IMR-90 (cell line): ENCODE measurements at regions not wholly inside any gene's neighbourhood (a gene's known extent, or its start where the extent isn't known, plus 50 kb on each side); places are given as distances from the start of the nearest gene placed in this dataset.

ENCODE experiments used
- ATAC-seq: fragments of 200-7000 bp; cut with Tn5 transposase; 2 replicates; pipeline ENCODE4 v1.9.1; 2020; ENCODE audit warnings: low read depth, mild to moderate bottlenecking, moderate library complexity
- BruUV-seq: library from RNA; stranded (reverse); fragments of 400-500 nt; replicated peaks from 2 replicates; lab custom pipeline; 2021; lab: Mats Ljungman, UMichigan
- CTCF ChIA-PET: fragments of 300-600 bp; formaldehyde crosslinking; extraction: SDS; loops from one replicate; lab custom pipeline; 2021; ENCODE audit warnings: antibody characterized with exemption; lab: Yijun Ruan, JAX
- POLR2A ChIA-PET: fragments of 300-600 bp; sonication (Branson Sonifier 250); formaldehyde crosslinking; loops from one replicate; lab custom pipeline; 2022; ENCODE audit warnings: antibody characterized with exemption; ENCODE audit not compliant: unreplicated experiment; lab: Charles Lee
- DNase-seq: peaks from one replicate; pipeline ENCODE4 v3.0.0; 2013
- H2AFZ ChIP-seq: replicated peaks from 2 replicates; pipeline ENCODE3; 2013; ENCODE audit warnings: low read length, mild to moderate bottlenecking; ENCODE audit not compliant: poor library complexity
- H2AK5ac ChIP-seq: 2 replicates; pipeline ENCODE4 v1.6.1; 2013; ENCODE audit warnings: low read depth, low read length, inconsistent platforms
- H2AK9ac ChIP-seq: replicated peaks from 2 replicates; pipeline ENCODE3; 2013; ENCODE audit warnings: mild to moderate bottlenecking, low read depth, low read length, moderate library complexity; ENCODE audit not compliant: poor library complexity
- H2BK120ac ChIP-seq: 2 replicates; pipeline ENCODE4 v1.6.1; 2013; ENCODE audit warnings: low read depth, low read length, inconsistent platforms
- H2BK15ac ChIP-seq: 3 replicates; pipeline ENCODE4 v1.6.1; 2013; ENCODE audit warnings: low read depth, low read length, inconsistent platforms
- H2BK20ac ChIP-seq: 2 replicates; pipeline ENCODE4 v1.6.1; 2013; ENCODE audit warnings: low read depth, mild to moderate bottlenecking, inconsistent platforms, low read length, moderate library complexity
- H2BK5ac ChIP-seq: 2 replicates; pipeline ENCODE4 v1.6.1; 2013; ENCODE audit warnings: mild to moderate bottlenecking, low read depth, low read length, inconsistent platforms; ENCODE audit not compliant: poor library complexity, severe bottlenecking
- H3K14ac ChIP-seq: replicated peaks from 2 replicates; pipeline ENCODE4 v1.6.1; 2013; ENCODE audit warnings: low read depth, low read length, inconsistent platforms
- H3K18ac ChIP-seq: 2 replicates; pipeline ENCODE4 v1.6.1; 2013; ENCODE audit warnings: low read depth, low read length, control low read depth
- H3K23ac ChIP-seq: 2 replicates; pipeline ENCODE4 v1.6.1; 2013; ENCODE audit warnings: low read depth, low read length, inconsistent platforms
- H3K27ac ChIP-seq: 2 replicates; pipeline ENCODE4 v1.5.1; 2013; ENCODE audit warnings: mild to moderate bottlenecking, control low read depth, low read length; ENCODE audit not compliant: insufficient read depth
- H3K27me3 ChIP-seq: 2 replicates; pipeline ENCODE4 v1.6.1; 2013; ENCODE audit warnings: low read length; ENCODE audit not compliant: control insufficient read depth, insufficient read depth
- H3K36me3 ChIP-seq: 2 replicates; pipeline ENCODE4 v1.6.1; 2013; ENCODE audit warnings: low read length, mixed read lengths; ENCODE audit not compliant: control insufficient read depth, insufficient read depth
- H3K4ac ChIP-seq: 2 replicates; pipeline ENCODE4 v1.6.1; 2013; ENCODE audit warnings: low read depth, low read length, inconsistent platforms
- H3K4me1 ChIP-seq: 2 replicates; pipeline ENCODE4 v1.6.1; 2013; ENCODE audit warnings: low read length, mixed read lengths; ENCODE audit not compliant: control insufficient read depth, insufficient read depth
- H3K4me2 ChIP-seq: 2 replicates; pipeline ENCODE4 v1.6.1; 2013; ENCODE audit warnings: low read depth, mild to moderate bottlenecking, control low read depth, low read length, moderate library complexity
- H3K4me3 ChIP-seq: 2 replicates; pipeline ENCODE4 v1.5.1; 2013; ENCODE audit warnings: low read depth, mild to moderate bottlenecking, control low read depth, low read length, moderate library complexity; ENCODE audit not compliant: insufficient read depth
- H3K56ac ChIP-seq: 2 replicates; pipeline ENCODE4 v1.6.1; 2013; ENCODE audit warnings: low read length, inconsistent platforms; ENCODE audit not compliant: insufficient read depth; ENCODE audit errors: extremely low read depth
- H3K79me1 ChIP-seq, 2 experiments: 2 replicates each; pipeline ENCODE4 v1.6.1; 2013; ENCODE audit warnings: low read length in 2 of 2, inconsistent platforms in 1 of 2, low read depth in 1 of 2
- H3K9ac ChIP-seq: 2 replicates; pipeline ENCODE4 v1.6.1; 2013; ENCODE audit warnings: low read depth, low read length, control low read depth
- H3K9me1 ChIP-seq: 2 replicates; pipeline ENCODE4 v1.6.1; 2013; ENCODE audit warnings: low read length, inconsistent platforms; ENCODE audit not compliant: insufficient read depth
- H3K9me3 ChIP-seq: 2 replicates; pipeline ENCODE4 v1.6.1; 2013; ENCODE audit warnings: low read length; ENCODE audit not compliant: control insufficient read depth, insufficient read depth
- H4K20me1 ChIP-seq: 2 replicates; pipeline ENCODE4 v1.6.1; 2013; ENCODE audit warnings: low read length, inconsistent platforms; ENCODE audit not compliant: insufficient read depth
- H4K5ac ChIP-seq: 2 replicates; pipeline ENCODE4 v1.6.1; 2013; ENCODE audit warnings: mild to moderate bottlenecking, low read depth, low read length, control low read depth
- H4K8ac ChIP-seq, 2 experiments: 2 replicates each; pipeline ENCODE4 v1.6.1; 2013; ENCODE audit warnings: low read depth in 2 of 2, low read length in 2 of 2, control low read depth in 1 of 2, inconsistent platforms in 1 of 2
- H4K91ac ChIP-seq: 2 replicates; pipeline ENCODE4 v1.6.1; 2013; ENCODE audit warnings: low read depth, low read length, inconsistent platforms; ENCODE audit not compliant: insufficient read depth
- CEBPB ChIP-seq: IDR thresholded peaks from 2 replicates; pipeline ENCODE4 v1.6.1; 2012; ENCODE audit warnings: low read depth, low read length, improper control_type of control experiment
- CHD1 ChIP-seq: IDR thresholded peaks from 2 replicates; pipeline ENCODE4 v1.6.1; 2012; ENCODE audit warnings: low read depth, low read length, improper control_type of control experiment
- CTCF ChIP-seq: conservative IDR thresholded peaks from 2 replicates; pipeline ENCODE4 v1.5.1; 2012; ENCODE audit warnings: mild to moderate bottlenecking, low read depth, low read length, improper control_type of control experiment
- ELK1 ChIP-seq: fragments of 150-350 bp; IDR thresholded peaks from 2 replicates; pipeline ENCODE4 v1.6.1; 2016; ENCODE audit warnings: low read depth, mild to moderate bottlenecking, low read length, moderate library complexity, borderline replicate concordance
- FOS ChIP-seq: fragments of 150-350 bp; IDR thresholded peaks from 2 replicates; pipeline ENCODE4 v1.6.1; 2016; ENCODE audit warnings: low read depth, low read length
- MAFK ChIP-seq: IDR thresholded peaks from 2 replicates; pipeline ENCODE4 v1.6.1; 2012; ENCODE audit warnings: low read depth, low read length, improper control_type of control experiment
- MAZ ChIP-seq: IDR thresholded peaks from 2 replicates; pipeline ENCODE4 v1.6.1; 2012; ENCODE audit warnings: low read depth, mild to moderate bottlenecking, low read length, improper control_type of control experiment, moderate library complexity, borderline replicate concordance
- MXI1 ChIP-seq: IDR thresholded peaks from 2 replicates; pipeline ENCODE4 v1.6.1; 2012; ENCODE audit warnings: low read depth, mild to moderate bottlenecking, low read length, moderate library complexity, borderline replicate concordance
- POLR2A ChIP-seq: IDR thresholded peaks from 2 replicates; pipeline ENCODE4 v1.6.1; 2012; ENCODE audit warnings: mild to moderate bottlenecking, low read depth, low read length
- RCOR1 ChIP-seq: IDR thresholded peaks from 2 replicates; pipeline ENCODE4 v1.6.1; 2012; ENCODE audit warnings: mild to moderate bottlenecking, low read length, improper control_type of control experiment; ENCODE audit not compliant: insufficient replicate concordance
- RFX5 ChIP-seq: IDR thresholded peaks from 2 replicates; pipeline ENCODE4 v1.8.0; 2012; ENCODE audit warnings: low read depth, mild to moderate bottlenecking, low read length, moderate library complexity
- SMC3 ChIP-seq: fragments of 150-350 bp; IDR thresholded peaks from 2 replicates; pipeline ENCODE4 v1.6.1; 2016; ENCODE audit warnings: low read depth, mild to moderate bottlenecking, antibody characterized with exemption, low read length, moderate library complexity
- USF2 ChIP-seq: fragments of 150-350 bp; IDR thresholded peaks from 2 replicates; pipeline ENCODE4 v1.6.1; 2017; ENCODE audit warnings: mild to moderate bottlenecking, antibody characterized with exemption, low read length, low read depth
- dilution Hi-C: fragments of 300-500 bp; cut with HindIII; formaldehyde crosslinking; loops from one replicate; pipeline ENCODE4 v1.14.3; 2018; ENCODE audit warnings: low sequenced_read_pairs; ENCODE audit not compliant: unreplicated experiment
- in situ Hi-C: fragments of 300-500 bp; cut with MboI; formaldehyde crosslinking; loops from 3 replicates; pipeline ENCODE4 v1.14.3; 2019; ENCODE audit warnings: low sequenced_read_pairs, inconsistent platforms, mixed read lengths
- intact Hi-C: fragments of 100-400 bp; cut with micrococcal nuclease; formaldehyde crosslinking; loops from 2 replicates; pipeline ENCODE4 v1.10.0; 2022

GRCh38 chr11:21895686-21896085 lies 297.2 kb upstream of the ANO5 start:
- Histone ChIP-seq H2BK15ac (no peak overlapping the region), H3K27ac (no peak overlapping the region), H4K91ac (no peak overlapping the region), H3K9me3 (peaks cover 7% of the 10 kb centered on the region; the same call in 1 of the 2 replicates), H2BK120ac (no peak overlapping the region), H4K5ac (no peak overlapping the region), H3K36me3 (no peaks in the 10 kb centered on the region), H2AK5ac (no peak overlapping the region), H3K79me1 (no peaks in the 10 kb centered on the region), H2BK20ac (no peak overlapping the region), H3K4ac (no peak overlapping the region), H2AK9ac (no peak overlapping the region), H3K18ac (no peak overlapping the region), H3K9me1 (no peaks in the 10 kb centered on the region), H4K20me1 (no peaks in the 10 kb centered on the region), H3K27me3 (no peaks in the 10 kb centered on the region), H4K8ac (no peak overlapping the region), H3K56ac (no peak overlapping the region), H2BK5ac (no peak overlapping the region), H3K14ac (no peak overlapping the region), H3K4me3 (no peak overlapping the region), H3K9ac (no peak overlapping the region), H3K23ac (no peak overlapping the region), H3K4me1 (no peaks in the 10 kb centered on the region), H2AFZ (no peak overlapping the region), H3K4me2 (no peak overlapping the region)
- CTCF ChIA-PET, result no interaction called here
- POLR2A ChIA-PET, result no interaction called here
- in situ Hi-C loops (no loop called here), intact Hi-C loops (no loop called here), dilution Hi-C loops (no loop called here)
- ATAC-seq (no peak), DNase-seq (no peak)
- BruUV-seq, result no TSS peak
- TF ChIP-seq CTCF (no peak), ELK1 (no peak), CEBPB (no peak), FOS (no peak), USF2 (no peak), RFX5 (no peak), SMC3 (no peak), MAFK (no peak), CHD1 (no peak), MXI1 (no peak), POLR2A (no peak), RCOR1 (no peak), MAZ (no peak)
